ENCODE measurements at regions not wholly inside any gene's neighbourhood (a gene's known extent, or its start where the extent isn't known, plus 50 kb on each side); places are given as distances from the start of the nearest gene placed in this dataset. TPM values are rescaled to one million over a fixed set of nuclear protein-coding genes. Genes with fewer than 3 reads are reported as not detected.

Small RNA genes in the stretch of these regions (small RNA-seq; reads per million reads assigned to genes)
- gene RNU6-329P: not detected

Data from liver (tissue), 1 donor.